Ishikawa (cell line): ENCODE measurements at regions not wholly inside any gene's neighbourhood (a gene's known extent, or its start where the extent isn't known, plus 50 kb on each side); places are given as distances from the start of the nearest gene placed in this dataset.
A peak's percentile ranks its signal among the peaks of the same experiment; 100 is the strongest.

Experiments
- CEBPB ChIP-seq: IDR thresholded peaks from 2 replicates; pipeline ENCODE4 v1.6.1; 2012
- CREB1 ChIP-seq: IDR thresholded peaks from 2 replicates; pipeline ENCODE4 v1.6.1; 2012; ENCODE audit warnings: low read depth
- EGR1 ChIP-seq: IDR thresholded peaks from 2 replicates; pipeline ENCODE4 v1.6.1; 2012
- EP300 ChIP-seq: IDR thresholded peaks from 2 replicates; pipeline ENCODE4 v1.6.1; 2012; ENCODE audit warnings: borderline replicate concordance
- FOXM1 ChIP-seq: IDR thresholded peaks from 2 replicates; pipeline ENCODE4 v1.6.1; 2012; ENCODE audit warnings: low read depth, borderline replicate concordance
- MAX ChIP-seq: IDR thresholded peaks from 2 replicates; pipeline ENCODE4 v1.6.1; 2012
- NFIC ChIP-seq: IDR thresholded peaks from 2 replicates; pipeline ENCODE4 v1.6.1; 2012
- RAD21 ChIP-seq: IDR thresholded peaks from 2 replicates; pipeline ENCODE4 v1.6.1; 2012; ENCODE audit warnings: low read depth
- REST ChIP-seq: IDR thresholded peaks from 2 replicates; pipeline ENCODE4 v1.6.1; 2012; ENCODE audit warnings: low read depth, mild to moderate bottlenecking
- TAF1 ChIP-seq: IDR thresholded peaks from 2 replicates; pipeline ENCODE4 v1.6.1; 2012; ENCODE audit warnings: low read depth, mild to moderate bottlenecking
- TCF12 ChIP-seq: IDR thresholded peaks from 2 replicates; pipeline ENCODE4 v1.6.1; 2012; ENCODE audit warnings: low read depth
- TEAD4 ChIP-seq: IDR thresholded peaks from 2 replicates; pipeline ENCODE4 v1.6.1; 2012
- USF1 ChIP-seq: IDR thresholded peaks from 2 replicates; pipeline ENCODE4 v1.6.1; 2012
- YY1 ChIP-seq: IDR thresholded peaks from 2 replicates; pipeline ENCODE4 v1.6.1; 2012; ENCODE audit warnings: low read depth
- ZBTB7A ChIP-seq: IDR thresholded peaks from 2 replicates; pipeline ENCODE4 v1.6.1; 2012; ENCODE audit warnings: low read depth

GRCh38 chr7:86943447-86943846 is 116.0 kb downstream of the ELAPOR2 start:
- TF ChIP-seq TEAD4 (no peak), TAF1 (no peak), REST (no peak), EGR1 (no peak), CREB1 (no peak), TCF12 (no peak), FOXM1 (no peak), NFIC (no peak), MAX (no peak)

- no peak for TF ChIP-seq NFIC
- TF ChIP-seq MAX, result no peak
- TF ChIP-seq CREB1, result no peak
- no peak for TF ChIP-seq FOXM1
- no peak for TF ChIP-seq TAF1
- TF ChIP-seq REST, result no peak
- no peak for TF ChIP-seq EP300
- no peak for TF ChIP-seq YY1
- no peak for TF ChIP-seq TCF12
- no peak for TF ChIP-seq CEBPB
- TF ChIP-seq USF1, result no peak
- no peak for TF ChIP-seq ZBTB7A
- TF ChIP-seq TEAD4, result no peak
- no peak for TF ChIP-seq RAD21
- TF ChIP-seq EGR1, result no peak
Observed at GRCh38 chr7:86942995-86943394, 116.5 kb downstream of the ELAPOR2 start.

GRCh38 chr7:86942081-86942480 is 117.4 kb downstream of the ELAPOR2 start:
- TF ChIP-seq RAD21 (no peak), CREB1 (no peak)

- no peak for TF ChIP-seq USF1
- TF ChIP-seq FOXM1, result no peak
- TF ChIP-seq NFIC, result no peak
- no peak for TF ChIP-seq REST
- TF ChIP-seq RAD21, result peak; percentile 62
- TF ChIP-seq MAX, result no peak
- TF ChIP-seq CREB1, result no peak
Observed at GRCh38 chr7:86939197-86939814, 120.1 kb downstream of the ELAPOR2 start.

- TF ChIP-seq MAX, result no peak
- TF ChIP-seq CEBPB, result no peak
- no peak for TF ChIP-seq NFIC
- no peak for TF ChIP-seq RAD21
- TF ChIP-seq EGR1, result no peak
- no peak for TF ChIP-seq CREB1
- no peak for TF ChIP-seq REST
- TF ChIP-seq YY1, result no peak
- TF ChIP-seq ZBTB7A, result no peak
- no peak for TF ChIP-seq TEAD4
- no peak for TF ChIP-seq TAF1
- no peak for TF ChIP-seq EP300
- TF ChIP-seq FOXM1, result no peak
Observed at GRCh38 chr7:86937363-86937878, 122.0 kb downstream of the ELAPOR2 start.
